ENCODE measurements at regions not wholly inside any gene's neighbourhood (a gene's known extent, or its start where the extent isn't known, plus 50 kb on each side); places are given as distances from the start of the nearest gene placed in this dataset.

- TF ChIP-seq CTCF (IDR thresholded peaks at IDR 0.05) (no peak), POLR2A (IDR thresholded peaks at IDR 0.05) (no peak)
Observed at GRCh38 chr20:17875106-17875980, 93.3 kb downstream of the SNX5 start.

All from lower leg skin (tissue), 3 donors.